Activated CD8-positive, alpha-beta T cell treated with anti-CD3 and anti-CD28 coated beads for 36 hours (primary cell): ENCODE measurements at regions not wholly inside any gene's neighbourhood (a gene's known extent, or its start where the extent isn't known, plus 50 kb on each side); places are given as distances from the start of the nearest gene placed in this dataset.

Source experiments
- ATAC-seq: fragments of 200-7000 bp; cut with Tn5 transposase; one replicate; pipeline ENCODE4 v1.10.0; 2021; ENCODE audit warnings: mild to moderate bottlenecking, moderate library complexity
- CTCF ChIA-PET: fragments of 350-600 bp; sonication (Branson Sonifier 250); formaldehyde crosslinking; loops from one replicate; lab custom pipeline; 2021; ENCODE audit warnings: antibody characterized with exemption; lab: Charles Lee
- POLR2A ChIA-PET: fragments of 350-600 bp; sonication (Branson Sonifier 250); formaldehyde crosslinking; loops from one replicate; lab custom pipeline; 2021; ENCODE audit warnings: antibody characterized with exemption; lab: Charles Lee
- DNase-seq: peaks from one replicate; pipeline ENCODE4 v3.0.0-alpha.2; 2020
- H3K27ac Mint-ChIP-seq: one replicate; pipeline ENCODE4 v1.8.0; 2021; ENCODE audit warnings: mild to moderate bottlenecking, mixed read lengths
- H3K27me3 Mint-ChIP-seq: one replicate; pipeline ENCODE4 v1.8.0; 2021; ENCODE audit warnings: mixed read lengths
- H3K36me3 Mint-ChIP-seq: one replicate; pipeline ENCODE4 v1.8.0; 2021; ENCODE audit warnings: low read depth, mixed read lengths
- H3K4me1 Mint-ChIP-seq: one replicate; pipeline ENCODE4 v1.8.0; 2021; ENCODE audit warnings: low read depth, mixed read lengths
- H3K4me3 Mint-ChIP-seq: one replicate; pipeline ENCODE4 v1.8.0; 2021; ENCODE audit warnings: mild to moderate bottlenecking, moderate library complexity, mixed read lengths
- H3K9me3 Mint-ChIP-seq: one replicate; pipeline ENCODE4 v1.8.0; 2021; ENCODE audit warnings: mixed read lengths
- intact Hi-C: fragments of 100-400 bp; cut with micrococcal nuclease; formaldehyde crosslinking; loops from one replicate; pipeline ENCODE4 v1.10.0; 2022
- TF ChIP-seq, protein P1 (sequence below): fragments of 200-600 bp; IDR thresholded peaks from one replicate; pipeline ENCODE4 v1.8.0; 2022; ENCODE audit warnings: antibody characterized with exemption, mild to moderate bottlenecking

DNA sequence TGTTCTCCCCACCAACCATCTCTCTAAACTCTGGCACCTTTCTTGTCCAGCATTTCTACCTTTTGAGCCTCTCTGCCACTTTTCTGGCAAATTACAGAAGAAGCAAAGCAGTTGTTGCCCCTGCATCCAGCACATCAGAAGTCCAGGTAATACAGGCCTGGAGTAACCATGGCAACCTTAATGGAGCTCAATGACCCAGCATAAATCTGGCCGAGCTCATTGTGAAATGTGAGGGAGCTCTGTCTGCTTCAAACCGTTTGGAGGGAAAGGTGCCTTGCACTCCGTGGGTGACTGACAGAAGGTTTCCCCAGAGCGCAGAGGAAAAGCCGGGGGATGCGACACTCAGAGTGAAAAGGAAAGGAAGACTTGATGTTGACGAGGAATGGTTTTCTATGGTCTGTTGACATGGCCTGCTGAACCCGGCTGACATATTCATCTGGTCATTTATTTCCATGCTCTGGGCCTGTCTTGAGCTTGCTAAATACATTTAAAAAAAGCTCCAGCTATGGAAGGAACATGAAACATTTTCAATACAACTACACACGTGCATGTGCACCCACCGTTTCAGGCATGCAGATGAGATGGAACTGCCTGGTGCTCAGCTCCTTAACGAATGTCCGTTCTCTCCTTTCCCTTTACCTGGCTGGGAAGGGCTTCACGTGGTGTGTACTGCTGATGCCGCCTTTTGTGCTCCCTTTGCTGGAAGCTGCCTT, 74.9 kb downstream of the ADRA2A start:
- CTCF ChIA-PET: no interaction called here
- Mint-ChIP-seq H3K9me3 (no peaks in the 10 kb centered on the region), H3K4me1 (peaks cover 2% of the 10 kb centered on the region), H3K27me3 (peaks cover 12% of the 10 kb centered on the region), H3K27ac (no peak overlapping the region), H3K36me3 (no peaks in the 10 kb centered on the region), H3K4me3 (no peak overlapping the region)
- POLR2A ChIA-PET: no interaction called here
- no peak for ATAC-seq
- TF ChIP-seq, protein P1, sequence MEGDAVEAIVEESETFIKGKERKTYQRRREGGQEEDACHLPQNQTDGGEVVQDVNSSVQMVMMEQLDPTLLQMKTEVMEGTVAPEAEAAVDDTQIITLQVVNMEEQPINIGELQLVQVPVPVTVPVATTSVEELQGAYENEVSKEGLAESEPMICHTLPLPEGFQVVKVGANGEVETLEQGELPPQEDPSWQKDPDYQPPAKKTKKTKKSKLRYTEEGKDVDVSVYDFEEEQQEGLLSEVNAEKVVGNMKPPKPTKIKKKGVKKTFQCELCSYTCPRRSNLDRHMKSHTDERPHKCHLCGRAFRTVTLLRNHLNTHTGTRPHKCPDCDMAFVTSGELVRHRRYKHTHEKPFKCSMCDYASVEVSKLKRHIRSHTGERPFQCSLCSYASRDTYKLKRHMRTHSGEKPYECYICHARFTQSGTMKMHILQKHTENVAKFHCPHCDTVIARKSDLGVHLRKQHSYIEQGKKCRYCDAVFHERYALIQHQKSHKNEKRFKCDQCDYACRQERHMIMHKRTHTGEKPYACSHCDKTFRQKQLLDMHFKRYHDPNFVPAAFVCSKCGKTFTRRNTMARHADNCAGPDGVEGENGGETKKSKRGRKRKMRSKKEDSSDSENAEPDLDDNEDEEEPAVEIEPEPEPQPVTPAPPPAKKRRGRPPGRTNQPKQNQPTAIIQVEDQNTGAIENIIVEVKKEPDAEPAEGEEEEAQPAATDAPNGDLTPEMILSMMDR: no peak
- intact Hi-C loops: no loop called here
- DNase-seq: no peak

DNA sequence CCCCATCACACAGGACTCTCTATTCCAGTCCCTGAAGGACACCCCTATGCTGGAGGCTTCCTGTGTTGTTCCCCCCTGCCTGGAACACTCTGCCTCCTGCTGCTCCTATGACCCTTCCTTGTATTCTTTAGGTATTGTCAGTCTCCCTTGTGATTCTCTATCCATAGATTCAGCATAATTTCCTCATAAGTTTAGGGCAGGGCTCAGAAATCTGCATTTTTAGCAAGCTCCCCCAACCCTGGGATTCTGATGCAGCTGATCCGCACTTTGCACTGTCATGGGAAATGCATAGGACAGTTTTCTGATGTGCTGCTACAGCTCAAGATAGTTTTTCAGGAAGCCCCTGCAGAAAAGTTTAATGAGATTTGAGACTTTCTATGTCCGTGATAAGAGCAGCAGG, 79.9 kb downstream of the ADRA2A start:
- Mint-ChIP-seq H3K4me3 (no peak overlapping the region), H3K27me3 (peaks cover 21% of the 10 kb centered on the region), H3K9me3 (no peaks in the 10 kb centered on the region), H3K36me3 (no peaks in the 10 kb centered on the region), H3K27ac (no peak overlapping the region), H3K4me1 (no peaks in the 10 kb centered on the region)
- DNase-seq: no peak
- ChIA-PET POLR2A (no interaction called here), CTCF (no interaction called here)
- TF ChIP-seq, protein P1: no peak
- ATAC-seq: no peak
- intact Hi-C loops: no loop called here

DNA sequence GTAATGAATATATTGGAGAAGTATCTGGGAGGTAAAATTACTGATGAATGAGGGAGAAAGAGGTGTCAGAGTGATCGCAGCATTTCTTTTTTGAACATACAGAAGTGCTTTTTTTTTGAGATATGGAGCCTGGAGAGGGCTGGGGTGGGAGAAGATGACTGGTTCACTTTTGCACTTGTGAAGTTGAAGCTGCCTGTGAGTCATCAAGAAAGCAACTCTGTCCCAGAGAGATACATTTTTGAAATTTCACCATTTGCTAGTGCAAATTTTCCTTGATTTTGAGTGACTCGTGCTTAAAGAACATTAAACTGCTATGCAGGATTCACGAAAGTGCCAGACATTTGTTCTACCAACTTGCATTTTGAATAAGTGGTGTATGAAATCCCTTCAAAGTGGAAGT, 81.8 kb downstream of the ADRA2A start:
- POLR2A ChIA-PET: no interaction called here
- H3K9me3 Mint-ChIP-seq: no peaks in the 10 kb centered on the region
- intact Hi-C loops: no loop called here
- ATAC-seq (no peak), DNase-seq (no peak)
- peaks cover 27% of the 10 kb centered on the region for H3K27me3 Mint-ChIP-seq
- TF ChIP-seq, protein P1: no peak
- CTCF ChIA-PET: interaction anchor here (1.2 to 1.5 kb wide), 2 partner anchors 13 to 32 kb away, joined by 3 read pairs; no protein-coding TSS in a partner anchor
- H3K4me3 Mint-ChIP-seq: no peak overlapping the region
- no peaks in the 10 kb centered on the region for H3K36me3 Mint-ChIP-seq
- H3K27ac Mint-ChIP-seq: no peak overlapping the region
- no peaks in the 10 kb centered on the region for H3K4me1 Mint-ChIP-seq

DNA sequence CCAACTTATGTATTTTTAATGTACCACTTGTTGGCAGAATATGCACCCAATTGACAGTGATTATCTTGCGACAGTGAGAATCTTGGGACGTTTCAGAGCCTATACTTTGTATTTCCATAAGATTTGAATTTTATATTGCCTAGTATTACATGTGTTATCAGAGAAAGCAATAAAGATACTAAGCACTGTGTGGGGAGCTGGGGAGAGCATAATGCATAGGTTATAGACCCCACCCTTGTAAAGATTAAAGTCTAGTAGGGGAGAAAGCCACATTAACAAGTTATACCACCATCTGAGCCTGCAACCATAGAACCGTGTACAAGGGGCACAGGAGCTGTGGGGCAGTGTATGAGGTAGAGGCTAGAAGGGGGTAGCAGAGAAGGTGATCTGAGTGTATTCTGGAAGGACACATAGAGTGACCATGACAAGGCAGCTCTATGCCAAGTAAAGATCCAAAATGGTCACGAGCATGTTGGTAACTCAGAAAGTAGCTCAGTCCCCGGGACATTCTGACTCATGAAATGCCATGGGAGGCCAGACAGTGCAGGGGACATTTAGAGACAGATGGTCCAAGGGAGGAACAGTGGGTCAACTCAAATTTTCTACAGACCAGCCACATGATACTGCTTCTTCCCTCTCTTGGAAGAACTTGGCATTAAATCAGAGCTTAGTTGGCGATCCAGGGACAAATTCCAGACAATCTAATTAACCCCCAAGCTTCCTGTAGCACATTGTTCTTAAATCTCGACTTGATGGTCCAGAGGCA, 84.5 kb downstream of the ADRA2A start:
- no peaks in the 10 kb centered on the region for H3K4me1 Mint-ChIP-seq
- H3K27me3 Mint-ChIP-seq: peaks cover 22% of the 10 kb centered on the region
- TF ChIP-seq, protein P1: no peak
- DNase-seq: no peak
- H3K9me3 Mint-ChIP-seq: no peaks in the 10 kb centered on the region
- H3K36me3 Mint-ChIP-seq: no peaks in the 10 kb centered on the region
- intact Hi-C loops: no loop called here
- no peak overlapping the region for H3K4me3 Mint-ChIP-seq
- no peak overlapping the region for H3K27ac Mint-ChIP-seq
- ATAC-seq: no peak
- POLR2A ChIA-PET: no interaction called here
- CTCF ChIA-PET: no interaction called here

DNA sequence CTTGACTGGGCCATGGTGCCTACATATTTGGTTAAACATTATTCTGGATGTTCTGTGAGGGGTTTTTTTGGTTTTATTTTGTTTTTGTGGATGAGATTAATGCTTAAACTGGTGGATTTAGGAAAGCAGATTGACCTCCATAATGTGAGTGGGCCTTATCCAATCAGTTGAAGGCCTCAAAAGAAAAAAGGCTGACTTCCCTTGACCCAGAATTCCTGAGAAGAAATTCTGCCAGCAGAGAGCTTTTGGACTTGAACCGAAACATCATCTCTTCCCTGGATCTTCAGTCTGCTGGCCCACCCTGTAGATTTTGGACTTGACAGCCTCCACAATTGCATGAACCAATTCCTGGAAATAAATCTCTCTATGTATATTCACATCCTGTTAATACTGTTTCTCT, 94.4 kb downstream of the ADRA2A start:
- ATAC-seq (no peak), DNase-seq (no peak)
- no peaks in the 10 kb centered on the region for H3K4me1 Mint-ChIP-seq
- no peak overlapping the region for H3K27ac Mint-ChIP-seq
- intact Hi-C loops: no loop called here
- ChIA-PET POLR2A (no interaction called here), CTCF (interaction anchor here (1.5 kb wide), 1 partner anchor 428 kb away, joined by 3 read pairs; no protein-coding TSS in a partner anchor)
- H3K36me3 Mint-ChIP-seq: no peaks in the 10 kb centered on the region
- no peak overlapping the region for H3K4me3 Mint-ChIP-seq
- TF ChIP-seq, protein P1: no peak
- no peaks in the 10 kb centered on the region for H3K9me3 Mint-ChIP-seq
- H3K27me3 Mint-ChIP-seq: peaks cover 8% of the 10 kb centered on the region
